Fibroblast of lung (primary cell): ENCODE measurements at regions not wholly inside any gene's neighbourhood (a gene's known extent, or its start where the extent isn't known, plus 50 kb on each side); places are given as distances from the start of the nearest gene placed in this dataset.

ENCODE experiments used
- DNase-seq, 2 donors: peaks; one replicate each; pipeline versions ENCODE4 v3.0.0 to v3.0.0-alpha.2; 2010; ENCODE audit warnings: low read depth in 2 of 2
- H2AFZ ChIP-seq: 2 replicates; pipeline ENCODE4 v1.5.1; 2012; ENCODE audit warnings: low read length, control low read depth, inconsistent platforms
- H3K27ac ChIP-seq: 2 replicates; pipeline ENCODE4 v1.5.1; 2011; ENCODE audit warnings: low read length, control low read depth; ENCODE audit not compliant: insufficient read depth
- H3K27me3 ChIP-seq: 2 replicates; pipeline ENCODE4 v1.5.1; 2011; ENCODE audit warnings: mild to moderate bottlenecking, low read length; ENCODE audit not compliant: control insufficient read depth, insufficient read depth
- H3K36me3 ChIP-seq: 2 replicates; pipeline ENCODE4 v1.5.1; 2011; ENCODE audit warnings: low read length; ENCODE audit not compliant: control insufficient read depth, insufficient read depth
- H3K4me1 ChIP-seq: 2 replicates; pipeline ENCODE4 v1.5.1; 2011; ENCODE audit warnings: low read length; ENCODE audit not compliant: control insufficient read depth, insufficient read depth; ENCODE audit errors: extremely low read depth
- H3K4me2 ChIP-seq: 2 replicates; pipeline ENCODE4 v1.5.1; 2011; ENCODE audit warnings: low read length, control low read depth; ENCODE audit not compliant: insufficient read depth; ENCODE audit errors: extremely low read depth
- H3K4me3 ChIP-seq, 4 experiments: fragments of 200-600 bp in 1 of 4; sonication (generic) in 1 of 4; replicated peaks in 1 of 4; 2 replicates each; pipeline ENCODE4 v1.5.1; 2011 to 2016; ENCODE audit warnings: low read length in 4 of 4, low read depth in 3 of 4, mild to moderate bottlenecking in 3 of 4, control low read depth in 2 of 4, inconsistent platforms in 1 of 4, mixed read lengths in 1 of 4; ENCODE audit not compliant: insufficient read depth in 1 of 4; ENCODE audit errors: control extremely low read depth in 1 of 4
- H3K79me2 ChIP-seq: 2 replicates; pipeline ENCODE4 v1.5.1; 2012; ENCODE audit warnings: mild to moderate bottlenecking, low read length, inconsistent platforms; ENCODE audit not compliant: control insufficient read depth, insufficient read depth
- H3K9ac ChIP-seq: 2 replicates; pipeline ENCODE4 v1.5.1; 2011; ENCODE audit warnings: mild to moderate bottlenecking, low read length, control low read depth; ENCODE audit not compliant: insufficient read depth
- H3K9me3 ChIP-seq: 2 replicates; pipeline ENCODE4 v1.5.1; 2012; ENCODE audit warnings: low read depth, low read length; ENCODE audit not compliant: control insufficient read depth, insufficient read depth
- H4K20me1 ChIP-seq: 2 replicates; pipeline ENCODE4 v1.5.1; 2011; ENCODE audit warnings: low read length; ENCODE audit not compliant: control insufficient read depth, insufficient read depth; ENCODE audit errors: extremely low read depth
- CTCF ChIP-seq, 2 donors: IDR thresholded peaks in 1 of 2; conservative IDR thresholded peaks in 1 of 2; 1 replicate in 1 of 2; 2 replicates in 1 of 2; pipeline ENCODE4 v1.5.1; 2011 to 2012; ENCODE audit warnings: low read length in 2 of 2, control low read depth in 1 of 2, inconsistent platforms in 1 of 2, low read depth in 1 of 2, mild to moderate bottlenecking in 1 of 2
- EZH2 ChIP-seq: IDR thresholded peaks from 2 replicates; pipeline ENCODE4 v1.5.1; 2012; ENCODE audit warnings: low read length, control low read depth, mild to moderate bottlenecking; ENCODE audit errors: missing control alignments

- no peaks in the 10 kb centered on the region for H3K27me3 ChIP-seq
- H3K9ac ChIP-seq: no peak overlapping the region
- peaks cover 40% of the 10 kb centered on the region for H3K4me1 ChIP-seq
- no peaks in the 10 kb centered on the region for H3K79me2 ChIP-seq
- no peak overlapping the region for H2AFZ ChIP-seq
- H3K36me3 ChIP-seq: no peaks in the 10 kb centered on the region
- peak overlapping the region; percentile 59 for H3K27ac ChIP-seq
- no peak overlapping the region for H3K4me3 ChIP-seq
- H4K20me1 ChIP-seq: no peaks in the 10 kb centered on the region
- H3K9me3 ChIP-seq: no peaks in the 10 kb centered on the region
- H3K4me2 ChIP-seq: peak overlapping the region; percentile 8
- TF ChIP-seq EZH2: no peak
- no peak for TF ChIP-seq CTCF (conservative IDR thresholded peaks at IDR 0.05 in 1 of 2, IDR thresholded peaks at IDR 0.05 in 1 of 2; ENCODE audit: low read depth in 1 of 2, low read length in 2 of 2)
- DNase-seq: peak; percentile 68 to 87
Measured at GRCh38 chr3:55162031-55162795, 234.4 kb upstream of the LRTM1 start.

GRCh38 chr3:55161231-55161630 is 233.4 kb upstream of the LRTM1 start:
- H3K4me1 ChIP-seq: peaks cover 34% of the 10 kb centered on the region
- H3K27me3 ChIP-seq: no peaks in the 10 kb centered on the region
- H3K4me2 ChIP-seq: no peak overlapping the region
- H3K9me3 ChIP-seq: no peaks in the 10 kb centered on the region
- no peak overlapping the region for H3K4me3 ChIP-seq
- H2AFZ ChIP-seq: no peak overlapping the region
- H3K9ac ChIP-seq: no peak overlapping the region
- DNase-seq: peak; percentile 43 to 58
- H4K20me1 ChIP-seq: no peaks in the 10 kb centered on the region
- H3K27ac ChIP-seq: peak overlapping the region; percentile 59
- no peaks in the 10 kb centered on the region for H3K79me2 ChIP-seq
- H3K36me3 ChIP-seq: no peaks in the 10 kb centered on the region
- TF ChIP-seq CTCF (conservative IDR thresholded peaks at IDR 0.05 in 1 of 2, IDR thresholded peaks at IDR 0.05 in 1 of 2; ENCODE audit: low read depth in 1 of 2, low read length in 2 of 2) (no peak), EZH2 (no peak)

- H4K20me1 ChIP-seq: no peaks in the 10 kb centered on the region
- peak overlapping the region; percentile 59 for H3K27ac ChIP-seq
- TF ChIP-seq EZH2: no peak
- TF ChIP-seq CTCF (conservative IDR thresholded peaks at IDR 0.05 in 1 of 2, IDR thresholded peaks at IDR 0.05 in 1 of 2; ENCODE audit: low read depth in 1 of 2, low read length in 2 of 2): no peak
- H3K4me3 ChIP-seq: no peak overlapping the region
- no peak overlapping the region for H2AFZ ChIP-seq
- H3K9me3 ChIP-seq: no peaks in the 10 kb centered on the region
- peak overlapping the region; percentile 28 for H3K4me2 ChIP-seq
- H3K4me1 ChIP-seq: peaks cover 28% of the 10 kb centered on the region
- H3K27me3 ChIP-seq: no peaks in the 10 kb centered on the region
- no peak overlapping the region for H3K9ac ChIP-seq
- H3K36me3 ChIP-seq: no peaks in the 10 kb centered on the region
- H3K79me2 ChIP-seq: no peaks in the 10 kb centered on the region
- peak; percentile 94 to 100 for DNase-seq
Measured at GRCh38 chr3:55160241-55160983, 232.6 kb upstream of the LRTM1 start.
